ENCODE measurements at regions not wholly inside any gene's neighbourhood (a gene's known extent, or its start where the extent isn't known, plus 50 kb on each side); places are given as distances from the start of the nearest gene placed in this dataset.
A peak's percentile ranks its signal among the peaks of the same experiment; 100 is the strongest.

DNA sequence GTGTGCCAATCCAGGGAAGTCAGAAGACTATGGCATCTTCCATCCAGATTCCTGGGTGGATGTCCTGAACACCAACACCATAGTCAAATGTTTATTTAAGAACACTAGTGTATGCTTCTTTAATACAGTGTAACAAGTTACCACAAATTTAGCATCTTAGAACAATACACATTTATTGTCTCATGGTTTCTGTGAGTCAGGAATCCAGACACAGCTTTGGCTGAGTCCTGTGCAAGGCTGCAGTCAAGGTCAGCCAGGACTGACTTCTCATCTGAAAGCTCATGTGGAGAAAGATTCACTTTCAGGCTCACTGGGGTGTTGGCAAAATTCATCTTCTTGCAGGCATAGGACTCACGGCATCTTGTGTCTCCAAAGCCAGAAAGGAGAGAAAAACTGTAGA lies 143.4 kb downstream of the ANXA2 start (continued):
- TF ChIP-seq, protein P1, sequence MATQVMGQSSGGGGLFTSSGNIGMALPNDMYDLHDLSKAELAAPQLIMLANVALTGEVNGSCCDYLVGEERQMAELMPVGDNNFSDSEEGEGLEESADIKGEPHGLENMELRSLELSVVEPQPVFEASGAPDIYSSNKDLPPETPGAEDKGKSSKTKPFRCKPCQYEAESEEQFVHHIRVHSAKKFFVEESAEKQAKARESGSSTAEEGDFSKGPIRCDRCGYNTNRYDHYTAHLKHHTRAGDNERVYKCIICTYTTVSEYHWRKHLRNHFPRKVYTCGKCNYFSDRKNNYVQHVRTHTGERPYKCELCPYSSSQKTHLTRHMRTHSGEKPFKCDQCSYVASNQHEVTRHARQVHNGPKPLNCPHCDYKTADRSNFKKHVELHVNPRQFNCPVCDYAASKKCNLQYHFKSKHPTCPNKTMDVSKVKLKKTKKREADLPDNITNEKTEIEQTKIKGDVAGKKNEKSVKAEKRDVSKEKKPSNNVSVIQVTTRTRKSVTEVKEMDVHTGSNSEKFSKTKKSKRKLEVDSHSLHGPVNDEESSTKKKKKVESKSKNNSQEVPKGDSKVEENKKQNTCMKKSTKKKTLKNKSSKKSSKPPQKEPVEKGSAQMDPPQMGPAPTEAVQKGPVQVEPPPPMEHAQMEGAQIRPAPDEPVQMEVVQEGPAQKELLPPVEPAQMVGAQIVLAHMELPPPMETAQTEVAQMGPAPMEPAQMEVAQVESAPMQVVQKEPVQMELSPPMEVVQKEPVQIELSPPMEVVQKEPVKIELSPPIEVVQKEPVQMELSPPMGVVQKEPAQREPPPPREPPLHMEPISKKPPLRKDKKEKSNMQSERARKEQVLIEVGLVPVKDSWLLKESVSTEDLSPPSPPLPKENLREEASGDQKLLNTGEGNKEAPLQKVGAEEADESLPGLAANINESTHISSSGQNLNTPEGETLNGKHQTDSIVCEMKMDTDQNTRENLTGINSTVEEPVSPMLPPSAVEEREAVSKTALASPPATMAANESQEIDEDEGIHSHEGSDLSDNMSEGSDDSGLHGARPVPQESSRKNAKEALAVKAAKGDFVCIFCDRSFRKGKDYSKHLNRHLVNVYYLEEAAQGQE (IDR thresholded peaks at IDR 0.05): no peak
- TF ChIP-seq RAD21 (IDR thresholded peaks at IDR 0.05): no peak
- TF ChIP-seq, protein P2, sequence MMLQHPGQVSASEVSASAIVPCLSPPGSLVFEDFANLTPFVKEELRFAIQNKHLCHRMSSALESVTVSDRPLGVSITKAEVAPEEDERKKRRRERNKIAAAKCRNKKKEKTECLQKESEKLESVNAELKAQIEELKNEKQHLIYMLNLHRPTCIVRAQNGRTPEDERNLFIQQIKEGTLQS (IDR thresholded peaks at IDR 0.05): no peak

DNA sequence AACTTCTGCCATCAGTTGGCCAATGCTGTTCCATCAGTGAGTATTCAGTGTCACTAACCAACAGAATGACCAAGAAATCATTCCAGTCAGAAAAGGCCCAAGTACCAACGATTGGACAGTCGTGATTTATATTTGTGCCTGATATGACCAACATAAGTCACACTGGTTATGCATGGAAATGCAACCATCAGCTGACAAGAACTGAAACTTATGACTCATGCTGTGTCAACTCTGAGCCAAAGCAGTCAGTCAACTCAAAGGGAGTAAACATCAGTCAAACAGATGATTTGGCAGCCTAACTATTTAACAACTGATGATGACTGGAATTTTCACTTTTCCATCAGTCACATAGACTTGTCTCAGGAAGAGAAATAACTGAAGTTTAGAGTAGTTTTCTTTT lies 142.4 kb downstream of the ANXA2 start:
- DNase-seq (ENCODE audit: low spot score): no peak
- no peaks in the 10 kb centered on the region for H3K36me3 ChIP-seq (ENCODE audit: control insufficient read depth in 4 of 4, insufficient read depth in 3 of 4, low read depth in 1 of 4, low read length in 3 of 4)
- 51% methylated on average over 2 of the region's 2 CpGs for WGBS
- H3K4me1 ChIP-seq (ENCODE audit: control insufficient read depth in 4 of 4, insufficient read depth in 4 of 4, low read length in 3 of 4): no peaks in the 10 kb centered on the region
- H3K4me3 ChIP-seq (ENCODE audit: low read depth in 1 of 3, low read length in 3 of 3): no peak overlapping the region
- H3K9me3 ChIP-seq (ENCODE audit: control insufficient read depth in 4 of 4, low read length in 3 of 4): no peaks in the 10 kb centered on the region
- TF ChIP-seq NR2F2 (IDR thresholded peaks at IDR 0.05): no peak
- TF ChIP-seq FOXA2 (IDR thresholded peaks at IDR 0.05): peak; percentile 88
- TF ChIP-seq, protein P2 (IDR thresholded peaks at IDR 0.05): peak; percentile 66
- peak; percentile 67 for TF ChIP-seq FOXA1 (IDR thresholded peaks at IDR 0.05)
- no peak for TF ChIP-seq EGR1 (IDR thresholded peaks at IDR 0.05; ENCODE audit: low read depth in 2 of 2)
- TF ChIP-seq YY1 (IDR thresholded peaks at IDR 0.05): no peak
- peak; percentile 88 to 97 for TF ChIP-seq JUND (IDR thresholded peaks at IDR 0.05)
- TF ChIP-seq, protein P3, sequence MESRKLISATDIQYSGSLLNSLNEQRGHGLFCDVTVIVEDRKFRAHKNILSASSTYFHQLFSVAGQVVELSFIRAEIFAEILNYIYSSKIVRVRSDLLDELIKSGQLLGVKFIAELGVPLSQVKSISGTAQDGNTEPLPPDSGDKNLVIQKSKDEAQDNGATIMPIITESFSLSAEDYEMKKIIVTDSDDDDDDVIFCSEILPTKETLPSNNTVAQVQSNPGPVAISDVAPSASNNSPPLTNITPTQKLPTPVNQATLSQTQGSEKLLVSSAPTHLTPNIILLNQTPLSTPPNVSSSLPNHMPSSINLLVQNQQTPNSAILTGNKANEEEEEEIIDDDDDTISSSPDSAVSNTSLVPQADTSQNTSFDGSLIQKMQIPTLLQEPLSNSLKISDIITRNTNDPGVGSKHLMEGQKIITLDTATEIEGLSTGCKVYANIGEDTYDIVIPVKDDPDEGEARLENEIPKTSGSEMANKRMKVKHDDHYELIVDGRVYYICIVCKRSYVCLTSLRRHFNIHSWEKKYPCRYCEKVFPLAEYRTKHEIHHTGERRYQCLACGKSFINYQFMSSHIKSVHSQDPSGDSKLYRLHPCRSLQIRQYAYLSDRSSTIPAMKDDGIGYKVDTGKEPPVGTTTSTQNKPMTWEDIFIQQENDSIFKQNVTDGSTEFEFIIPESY (IDR thresholded peaks at IDR 0.05): no peak
- TF ChIP-seq HNF4A (conservative IDR thresholded peaks at IDR 0.05): peak in 1 of 2 donors; percentile 17
- no peak for TF ChIP-seq GABPA (IDR thresholded peaks at IDR 0.05 in 1 of 2, conservative IDR thresholded peaks at IDR 0.05 in 1 of 2)
- TF ChIP-seq TAF1 (conservative IDR thresholded peaks at IDR 0.05): no peak
- TF ChIP-seq RXRA (IDR thresholded peaks at IDR 0.05): peak in 1 of 2 donors; percentile 37
- H3K9ac ChIP-seq (ENCODE audit: low read depth in 1 of 2, low read length in 2 of 2): no peak overlapping the region
- H3K27me3 ChIP-seq (ENCODE audit: control insufficient read depth in 4 of 4, insufficient read depth in 4 of 4, low read length in 3 of 4): peaks cover 0 to 8% (median 4%) of the 10 kb centered on the region in 4 donors
- H3K27ac ChIP-seq (ENCODE audit: low read depth in 1 of 2, low read length in 2 of 2): no peak overlapping the region

DNA sequence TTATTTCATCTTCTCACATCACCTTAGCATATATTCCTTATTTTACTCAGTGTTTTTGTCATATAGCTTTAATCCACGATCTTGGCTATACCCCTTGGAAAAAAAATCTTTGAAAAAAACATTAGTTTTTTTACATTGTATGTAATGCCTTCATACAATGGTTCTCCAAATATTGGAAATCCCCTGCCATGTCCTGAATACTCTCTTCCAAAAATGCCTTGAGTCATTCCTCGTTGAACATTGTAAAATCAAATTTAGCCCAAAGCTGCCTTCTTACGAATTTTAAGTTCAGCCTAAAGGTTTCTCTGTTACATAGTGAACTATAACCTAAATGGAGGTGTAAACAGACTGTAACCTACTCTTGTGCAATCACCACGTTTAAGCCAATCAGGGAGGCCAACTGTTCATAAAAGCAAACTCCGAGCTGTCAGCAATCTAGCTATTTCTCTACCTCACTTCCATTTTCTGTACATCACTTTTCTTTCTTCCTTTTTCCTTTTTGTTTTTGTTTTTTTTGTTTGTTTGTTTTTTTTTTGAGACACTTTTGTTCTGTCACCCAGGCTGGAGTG lies 140.1 kb downstream of the ANXA2 start:
- H3K27me3 ChIP-seq (ENCODE audit: control insufficient read depth in 4 of 4, insufficient read depth in 4 of 4, low read length in 3 of 4): peaks cover 0 to 17% (median 4%) of the 10 kb centered on the region in 4 donors
- no peak overlapping the region for H3K9ac ChIP-seq (ENCODE audit: low read depth in 1 of 2, low read length in 2 of 2)
- no peaks in the 10 kb centered on the region for H3K36me3 ChIP-seq (ENCODE audit: control insufficient read depth in 4 of 4, insufficient read depth in 3 of 4, low read depth in 1 of 4, low read length in 3 of 4)
- WGBS: 62% methylated on average over 5 of the region's 5 CpGs
- DNase-seq (ENCODE audit: low spot score): no peak
- no peak overlapping the region for H3K27ac ChIP-seq (ENCODE audit: low read depth in 1 of 2, low read length in 2 of 2)
- no peak overlapping the region for H3K4me3 ChIP-seq (ENCODE audit: low read depth in 1 of 3, low read length in 3 of 3)
- H3K4me1 ChIP-seq (ENCODE audit: control insufficient read depth in 4 of 4, insufficient read depth in 4 of 4, low read length in 3 of 4): no peaks in the 10 kb centered on the region
- no peaks in the 10 kb centered on the region for H3K9me3 ChIP-seq (ENCODE audit: control insufficient read depth in 4 of 4, low read length in 3 of 4)
- TF ChIP-seq YY1 (IDR thresholded peaks at IDR 0.05) (no peak), JUND (IDR thresholded peaks at IDR 0.05) (no peak), FOXA1 (IDR thresholded peaks at IDR 0.05) (no peak), GABPA (IDR thresholded peaks at IDR 0.05 in 1 of 2, conservative IDR thresholded peaks at IDR 0.05 in 1 of 2) (no peak), RAD21 (IDR thresholded peaks at IDR 0.05) (no peak), RXRA (IDR thresholded peaks at IDR 0.05) (no peak), SP1 (IDR thresholded peaks at IDR 0.05) (no peak), FOXA2 (IDR thresholded peaks at IDR 0.05) (no peak), EGR1 (IDR thresholded peaks at IDR 0.05; ENCODE audit: low read depth in 2 of 2) (no peak)
- TF ChIP-seq, protein P1 (IDR thresholded peaks at IDR 0.05): no peak
- TF ChIP-seq, protein P4, sequence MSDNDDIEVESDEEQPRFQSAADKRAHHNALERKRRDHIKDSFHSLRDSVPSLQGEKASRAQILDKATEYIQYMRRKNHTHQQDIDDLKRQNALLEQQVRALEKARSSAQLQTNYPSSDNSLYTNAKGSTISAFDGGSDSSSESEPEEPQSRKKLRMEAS (IDR thresholded peaks at IDR 0.05): no peak
- TF ChIP-seq, protein P2 (IDR thresholded peaks at IDR 0.05): no peak
